ENCODE measurements at regions not wholly inside any gene's neighbourhood (a gene's known extent, or its start where the extent isn't known, plus 50 kb on each side); places are given as distances from the start of the nearest gene placed in this dataset.

DNA sequence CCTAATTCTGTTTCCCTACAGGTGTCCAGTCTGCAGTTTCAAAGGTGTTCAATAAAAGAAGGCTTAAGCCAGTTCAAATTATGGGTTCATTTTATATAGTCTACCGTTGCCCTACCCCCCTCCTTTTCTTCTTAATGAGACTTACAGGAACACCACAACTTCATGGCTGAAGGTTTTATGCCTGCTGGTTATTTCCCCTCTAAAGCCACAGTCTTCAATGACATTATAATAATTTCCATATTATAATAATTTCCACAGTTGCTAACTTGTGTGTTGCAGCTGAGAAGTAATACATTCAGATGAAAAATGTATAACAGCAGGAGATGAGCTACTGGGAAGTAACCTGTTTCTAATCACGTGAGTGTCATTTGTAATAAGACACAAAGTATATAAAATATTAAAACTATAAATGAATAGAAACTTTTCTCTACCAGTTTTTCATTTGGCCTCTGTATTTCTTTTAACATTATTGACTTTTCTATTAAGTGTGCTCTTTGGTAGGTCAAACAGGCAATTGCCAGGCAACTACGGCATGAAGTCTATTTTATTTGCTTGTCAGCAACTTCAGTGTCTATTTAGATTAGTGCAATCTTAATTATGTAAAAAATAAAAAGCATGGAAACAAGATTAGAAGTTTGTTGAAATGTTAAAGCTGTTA, 120.5 kb upstream of the HMHB1 start:
- no peak for DNase-seq

DNA sequence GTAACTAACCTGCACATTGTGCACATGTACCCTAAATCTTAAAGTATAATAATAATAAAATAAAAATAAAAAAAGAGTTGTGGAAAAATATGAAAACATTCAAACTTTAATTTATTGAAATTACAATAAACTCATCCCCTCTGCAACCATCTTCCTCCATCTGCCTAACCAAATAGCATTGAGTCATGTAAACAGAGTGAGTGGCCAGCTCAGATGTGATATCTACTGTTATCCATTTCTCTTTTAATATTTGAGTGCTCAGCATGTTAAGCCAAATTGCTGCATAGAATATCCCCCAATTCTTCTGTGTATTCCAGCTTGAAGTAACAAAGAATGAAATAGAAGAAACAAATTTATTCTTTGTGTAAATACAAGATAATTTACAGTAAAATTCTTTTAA, 124.4 kb upstream of the HMHB1 start:
- no peak for DNase-seq

DNA sequence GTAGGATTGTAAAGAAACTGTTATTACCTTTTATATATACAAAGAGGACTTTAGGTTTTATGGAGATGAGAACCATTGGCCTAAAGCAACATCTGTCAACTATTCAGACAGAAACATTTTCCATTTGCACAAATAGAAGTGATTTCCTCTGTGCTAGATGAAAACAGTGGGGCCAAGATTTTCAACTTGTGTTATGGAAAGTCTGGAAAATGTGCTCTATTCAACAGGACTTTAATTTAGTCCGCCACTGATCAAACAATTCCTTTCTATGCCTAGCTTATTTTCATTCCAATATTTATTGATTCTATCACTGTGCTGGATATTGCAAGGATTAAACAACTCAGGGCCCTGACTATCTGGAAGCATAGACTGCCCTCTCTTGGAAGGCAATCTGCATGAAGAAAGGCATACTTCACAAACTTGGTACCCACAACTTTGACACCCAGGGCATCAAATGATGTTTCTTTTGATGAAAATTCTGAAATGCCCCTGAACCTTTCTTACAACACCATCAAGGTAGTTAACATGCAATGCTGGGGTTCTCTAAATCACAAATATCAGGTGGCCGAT, 126.6 kb upstream of the HMHB1 start:
- DNase-seq = no peak

DNA sequence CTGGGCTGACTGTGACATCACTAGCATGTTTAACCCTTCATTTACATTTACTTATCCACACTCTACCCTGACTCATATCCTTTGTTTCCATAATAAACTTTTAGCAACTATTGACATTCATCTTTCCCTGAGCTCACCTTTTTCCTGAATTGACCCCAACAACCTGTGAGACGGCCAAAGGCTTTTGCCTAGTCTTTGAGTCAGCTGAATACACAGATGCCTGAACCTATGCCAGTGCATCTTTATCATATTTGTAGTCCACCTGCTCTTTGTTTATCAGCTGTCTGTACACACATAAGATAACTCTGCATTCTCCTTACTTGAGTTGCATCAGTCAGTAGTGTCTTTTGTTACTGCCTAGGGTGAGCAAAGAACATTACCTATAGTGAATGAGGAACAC, 128.5 kb upstream of the HMHB1 start:
- no peak for DNase-seq

DNA sequence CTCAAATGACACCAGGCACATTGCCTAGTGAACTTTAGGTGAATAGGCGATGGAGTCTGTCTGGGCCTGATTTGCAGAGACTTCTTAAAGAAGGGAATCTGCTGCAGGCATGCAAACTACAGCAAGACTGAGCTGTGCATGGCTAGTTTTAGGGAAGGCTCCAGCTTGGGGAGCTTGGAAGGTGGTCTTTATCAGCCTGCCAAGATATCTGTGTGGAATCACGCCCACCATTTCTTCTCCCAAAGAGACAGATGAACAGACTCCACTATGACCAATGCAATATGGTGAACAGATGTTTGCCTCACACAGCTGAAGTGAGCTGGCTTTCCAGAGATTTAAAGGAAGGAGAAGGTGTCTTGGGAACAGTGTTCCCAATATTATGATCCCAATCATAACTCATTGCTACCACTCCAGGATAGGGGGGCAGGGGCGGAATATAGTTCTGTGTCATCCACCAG, 129.0 kb upstream of the HMHB1 start:
- DNase-seq = peak; percentile 75

DNA sequence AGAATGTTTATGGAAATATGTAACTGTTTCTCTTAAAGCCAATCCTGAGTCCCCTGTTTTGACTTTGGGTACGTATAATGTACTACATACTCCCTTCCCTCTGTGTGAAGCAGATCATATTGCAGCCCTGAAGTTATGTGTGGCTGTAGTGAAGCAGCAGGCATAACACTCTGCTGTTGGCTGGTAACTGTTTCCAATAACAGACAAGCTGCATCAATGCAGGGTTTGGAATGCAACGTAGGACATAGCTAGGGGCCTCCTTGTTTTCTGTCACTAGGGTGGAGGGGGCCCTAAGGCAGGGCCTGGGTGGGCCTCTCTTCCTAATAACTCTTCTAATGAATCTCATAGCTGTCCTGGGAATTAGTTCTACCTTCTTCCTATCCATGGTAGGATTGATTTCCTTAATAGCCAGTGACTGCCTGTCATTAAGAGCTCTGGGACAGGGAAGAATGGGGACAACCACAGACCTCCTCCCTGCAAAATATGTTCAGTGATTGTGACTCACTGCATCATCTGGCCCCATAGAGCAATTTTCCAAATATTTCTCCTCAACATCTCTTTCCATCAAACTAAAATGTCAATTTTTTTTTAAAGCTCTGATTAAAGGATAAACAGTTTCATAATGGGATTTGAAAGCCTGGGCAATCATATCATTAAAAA, 129.6 kb upstream of the HMHB1 start:
- peak; percentile 62 for DNase-seq

DNA sequence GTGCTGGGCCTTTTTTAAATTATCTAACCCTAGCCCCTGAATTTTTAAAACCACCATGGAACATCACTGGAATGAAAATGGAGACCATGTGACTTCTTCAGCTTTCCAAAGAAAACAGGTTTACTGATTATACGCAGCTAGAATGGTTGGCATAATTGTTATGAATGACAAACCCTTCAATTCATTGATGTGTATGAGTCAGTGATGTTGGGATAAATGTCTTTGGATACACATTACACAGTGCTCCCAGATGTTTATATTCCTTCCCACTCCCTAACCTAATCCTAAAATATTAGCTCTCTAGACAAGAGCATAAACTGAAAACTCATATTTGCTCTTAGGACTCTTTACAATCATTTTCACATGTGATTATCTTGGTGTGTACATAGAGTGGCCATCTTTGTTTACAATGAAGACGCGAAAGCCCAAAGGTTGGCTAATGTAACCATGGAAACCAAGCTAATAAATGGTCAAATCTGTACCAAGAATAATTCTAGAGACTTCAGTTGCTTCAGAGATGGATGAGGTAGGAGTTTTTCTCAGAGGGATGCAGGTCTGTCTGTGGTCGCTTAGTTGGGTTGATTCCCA, 131.2 kb upstream of the HMHB1 start:
- DNase-seq = no peak

DNA sequence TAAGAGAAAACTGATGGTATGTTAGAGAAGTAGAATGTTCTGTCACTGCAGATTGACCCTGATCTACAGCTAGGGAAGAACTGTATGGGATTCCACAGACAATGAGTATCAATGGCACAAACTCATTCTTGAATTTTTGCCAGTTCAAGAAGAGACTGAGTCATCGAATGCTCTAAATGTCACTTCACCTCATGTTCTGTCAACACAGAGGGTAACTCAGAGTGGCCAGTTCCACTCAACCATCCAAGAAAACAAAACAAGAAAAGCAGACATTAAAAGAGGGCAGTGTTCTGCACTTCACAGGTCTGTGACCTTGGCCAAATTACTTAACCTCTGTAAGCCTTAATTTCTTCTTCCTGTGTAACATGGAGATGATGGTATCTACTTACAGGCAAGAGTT, 132.2 kb upstream of the HMHB1 start:
- no peak for DNase-seq

DNA sequence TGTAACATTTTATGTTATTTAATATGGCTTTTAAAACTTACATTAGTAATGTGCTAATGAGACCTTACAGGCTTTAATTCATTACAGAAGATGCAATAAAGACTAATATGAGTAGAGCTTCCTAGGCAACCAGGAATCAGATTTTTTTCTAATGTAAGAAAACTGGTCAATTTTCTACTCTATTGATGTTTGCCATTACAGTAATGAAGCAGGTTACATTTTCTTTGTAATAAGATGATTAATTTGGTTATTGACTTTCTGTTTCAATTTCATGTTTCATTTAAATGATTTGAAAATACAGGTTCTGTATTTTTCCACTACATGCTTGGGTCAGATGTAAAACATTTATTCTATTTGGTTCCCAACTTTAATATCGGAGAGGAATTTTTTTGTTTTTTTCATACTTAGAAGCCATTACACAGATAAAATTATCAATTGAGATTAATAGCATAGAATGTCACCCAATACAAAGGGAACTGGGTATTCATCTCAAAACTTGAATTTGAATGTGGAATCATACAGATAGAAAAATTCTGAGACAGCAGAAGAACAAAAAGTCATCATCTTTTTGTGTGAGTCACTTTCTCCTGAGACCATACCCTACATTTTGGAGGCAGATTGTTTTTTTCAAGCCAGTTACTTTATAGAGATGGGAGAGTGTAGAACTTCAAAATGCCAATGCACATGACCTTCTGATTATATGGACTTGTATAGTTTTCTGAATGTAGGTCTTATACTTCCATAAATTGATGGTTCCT, 133.6 kb upstream of the HMHB1 start:
- DNase-seq = no peak

DNA sequence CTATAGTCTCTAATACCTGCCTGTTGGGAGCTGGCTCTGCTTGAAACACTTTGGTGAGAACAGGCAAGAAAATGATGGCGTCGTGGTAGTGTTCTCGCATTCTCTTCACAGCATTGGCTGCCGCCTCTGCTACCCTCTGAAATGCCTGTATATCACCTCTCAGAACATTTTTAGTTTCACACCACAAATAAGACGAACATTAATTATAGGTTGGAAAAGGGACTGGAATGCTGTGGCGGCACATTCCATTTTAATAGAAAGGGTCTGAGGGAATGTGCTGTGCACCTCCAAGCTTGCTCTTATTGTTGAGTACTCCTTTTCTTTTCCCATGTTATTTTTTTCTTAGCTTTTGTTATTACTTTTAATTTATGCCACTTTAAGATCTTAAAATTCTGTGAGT, 134.6 kb upstream of the HMHB1 start:
- no peak for DNase-seq

DNA sequence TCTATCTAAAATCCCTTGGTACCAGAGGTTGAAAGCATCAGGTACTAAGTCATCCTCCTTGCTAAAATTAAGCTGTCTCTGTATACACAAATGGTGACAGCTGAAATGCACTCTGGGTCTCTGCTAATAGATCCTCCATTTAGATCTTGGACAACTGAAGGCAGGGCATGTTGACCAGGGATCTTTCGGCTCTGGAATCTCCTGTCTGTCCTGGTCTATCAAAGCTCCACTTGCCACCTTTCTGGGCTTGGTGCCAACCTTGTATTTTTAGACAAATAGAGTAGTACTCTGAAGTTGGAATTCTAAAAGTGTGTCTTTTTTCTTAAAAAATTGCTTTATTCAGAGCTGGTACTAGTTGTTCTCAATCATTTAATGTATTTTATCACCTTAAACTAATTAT, 135.2 kb upstream of the HMHB1 start:
- no peak for DNase-seq

DNA sequence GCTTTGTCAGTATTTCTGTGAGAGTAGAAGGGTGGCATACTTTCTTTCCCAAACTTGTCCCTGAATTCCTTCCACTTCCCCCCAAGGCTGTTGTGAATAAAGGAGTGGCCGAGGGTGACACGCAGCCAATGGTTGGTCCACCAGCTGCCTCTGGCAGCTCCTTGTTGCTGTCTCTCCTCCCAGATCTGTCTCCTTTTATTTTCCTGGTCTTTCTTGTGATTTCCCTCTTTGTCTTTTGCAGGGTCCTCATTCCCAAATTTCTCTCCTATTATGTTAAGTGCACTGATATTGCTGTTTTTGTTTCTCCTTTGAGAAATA, 137.5 kb upstream of the HMHB1 start:
- DNase-seq = no peak

DNA sequence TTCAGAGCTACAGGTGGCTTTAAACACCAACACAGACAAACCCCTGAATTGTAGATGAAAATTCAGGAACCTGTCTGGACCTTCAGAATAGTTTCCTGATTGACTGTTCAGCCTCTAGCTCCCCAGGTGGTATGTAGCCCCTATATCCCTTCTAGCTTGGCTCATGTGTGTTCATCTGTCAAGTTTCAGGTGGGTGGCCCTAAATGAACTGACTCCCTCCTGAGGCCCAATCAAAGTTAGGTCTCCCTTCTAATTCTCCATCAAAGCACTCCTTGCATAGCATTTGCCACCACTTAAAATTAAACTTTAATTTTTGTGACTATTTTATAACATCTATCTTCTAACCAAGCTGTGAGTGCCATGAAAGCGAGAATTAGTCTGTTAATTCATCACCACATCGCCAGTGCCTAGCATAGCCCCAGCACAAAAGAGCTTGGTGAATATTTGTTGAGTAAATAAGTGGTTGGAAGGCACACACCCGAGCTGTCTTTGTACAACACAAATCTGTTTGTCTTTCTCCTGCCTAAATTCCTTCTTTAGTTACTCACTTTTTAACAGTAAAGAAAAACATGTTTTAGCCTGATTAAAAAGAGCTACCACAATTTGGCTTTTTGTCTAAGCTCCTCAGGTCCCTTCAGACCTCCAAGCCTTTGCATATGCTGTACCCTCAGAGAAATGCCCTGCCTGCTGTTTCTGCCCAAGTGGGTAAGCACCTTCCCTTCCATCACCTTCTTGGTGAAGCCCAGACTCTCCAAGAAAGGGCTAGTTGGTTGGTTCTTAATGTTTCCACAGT, 138.1 kb upstream of the HMHB1 start:
- no peak for DNase-seq

DNA sequence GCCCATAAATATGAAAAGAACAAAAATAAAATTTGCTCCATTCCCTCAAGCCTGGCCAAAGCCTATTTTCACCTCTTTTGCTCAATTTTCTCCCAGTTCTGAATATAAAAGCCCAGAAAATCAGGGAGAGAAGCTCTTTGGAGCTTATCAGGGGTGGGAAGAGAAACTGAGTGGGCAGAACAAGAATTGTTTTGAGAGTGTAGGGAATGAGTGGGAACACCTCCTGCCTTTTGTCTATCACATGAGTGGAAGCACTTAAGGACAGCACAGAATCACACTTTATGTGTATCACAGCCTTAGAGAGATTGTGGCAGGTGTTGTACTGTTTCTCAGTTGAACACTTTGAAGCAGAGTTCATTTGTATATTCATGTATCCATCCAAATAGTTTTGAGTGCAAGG, 139.2 kb upstream of the HMHB1 start:
- DNase-seq = no peak

DNA sequence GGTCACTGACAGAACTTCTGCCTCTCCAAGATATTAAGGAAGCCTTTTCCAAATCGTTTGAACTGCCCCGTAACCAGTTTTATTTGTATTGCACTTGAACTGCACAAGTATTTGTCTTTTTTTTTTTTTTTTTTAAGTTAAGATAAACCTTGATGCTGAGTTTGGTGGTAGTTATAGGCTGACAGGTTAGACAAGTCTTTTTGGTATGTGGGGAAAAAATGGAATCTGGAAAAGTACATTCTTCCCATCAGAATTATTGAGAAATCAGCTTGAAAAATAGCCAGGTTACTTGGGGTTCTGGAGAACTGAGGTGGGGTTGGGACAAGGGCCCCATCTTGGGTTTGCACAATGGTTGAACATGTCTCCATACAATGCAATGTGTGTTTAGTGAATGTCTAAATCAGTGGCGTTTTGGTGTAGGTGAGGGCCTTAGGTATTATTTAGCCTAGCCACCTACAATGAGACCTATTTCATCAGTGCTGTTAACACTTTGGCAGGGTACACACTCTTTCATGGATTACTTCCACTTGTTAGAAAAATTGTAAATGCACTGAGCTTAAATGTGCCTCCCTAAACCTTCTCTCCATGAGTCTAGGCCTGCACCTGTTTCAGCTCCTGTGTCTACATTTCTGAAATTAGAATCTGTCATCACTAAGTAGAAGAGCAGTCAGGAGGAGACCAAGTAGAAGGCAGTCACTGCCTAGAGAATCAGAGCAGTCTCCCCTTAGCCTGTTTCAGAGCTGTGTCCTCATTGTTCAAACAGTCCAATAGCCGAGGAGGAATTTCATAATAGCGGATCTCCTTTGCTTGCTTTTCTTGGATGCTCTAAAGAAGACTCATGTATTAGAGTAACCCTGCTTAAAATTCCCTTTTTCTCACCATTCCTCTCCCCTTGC, 140.0 kb upstream of the HMHB1 start:
- DNase-seq = no peak

DNA sequence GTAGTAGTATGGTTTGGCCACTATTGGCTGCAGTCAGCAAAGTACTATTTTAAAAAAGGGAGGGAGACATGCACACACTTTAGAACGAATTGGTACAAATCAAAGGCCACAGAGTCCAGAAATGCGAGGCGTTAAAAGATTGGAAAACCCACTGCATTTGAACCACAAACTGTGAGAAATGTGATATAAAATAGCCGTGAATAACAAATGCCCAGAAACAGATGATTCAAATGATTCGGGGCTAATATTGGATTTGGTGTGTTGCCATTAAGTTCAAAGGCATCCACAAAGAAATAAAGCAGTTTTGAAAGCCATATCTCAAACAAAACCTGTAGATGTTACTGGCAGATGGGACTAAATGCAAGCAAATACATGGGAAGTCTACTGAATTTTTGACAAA, 140.9 kb upstream of the HMHB1 start:
- no peak for DNase-seq

DNA sequence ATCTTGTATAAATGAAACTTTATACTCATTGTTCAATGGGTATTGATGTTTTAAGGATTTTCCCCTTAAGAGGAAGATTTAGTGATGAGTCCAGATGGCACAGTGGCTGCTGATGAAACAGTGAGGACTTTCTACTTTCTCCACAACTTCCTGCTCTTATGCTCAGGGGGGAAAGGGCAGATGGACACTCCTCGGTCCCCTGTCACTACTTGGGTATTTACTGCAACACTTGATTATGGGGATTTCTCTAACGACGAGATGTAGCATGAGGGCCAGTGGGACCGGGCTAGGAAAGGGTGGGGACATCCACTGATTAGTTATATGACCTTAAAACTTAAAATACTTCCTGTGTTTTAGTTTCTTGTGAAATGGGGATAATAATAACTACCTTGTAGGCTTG, 146.1 kb upstream of the HMHB1 start:
- DNase-seq = no peak

DNA sequence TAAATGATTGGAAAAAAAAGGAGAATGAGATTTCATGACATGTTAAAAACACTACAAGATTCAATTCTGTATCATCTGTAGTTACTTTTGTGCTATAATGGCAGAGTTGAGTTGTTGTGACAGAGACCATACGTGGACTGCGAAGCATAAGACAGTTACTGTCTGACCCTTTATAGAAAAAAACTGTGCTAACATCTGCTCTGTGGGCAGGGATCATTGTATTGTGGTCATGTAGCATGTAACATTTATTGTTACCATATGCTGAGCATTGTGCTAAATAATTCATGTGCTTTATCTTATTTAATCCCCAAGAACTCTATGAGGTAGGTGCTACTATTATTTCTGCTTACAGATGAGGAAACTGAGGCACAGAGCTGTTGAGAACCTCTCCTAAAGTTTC, 147.3 kb upstream of the HMHB1 start:
- DNase-seq = no peak

DNA sequence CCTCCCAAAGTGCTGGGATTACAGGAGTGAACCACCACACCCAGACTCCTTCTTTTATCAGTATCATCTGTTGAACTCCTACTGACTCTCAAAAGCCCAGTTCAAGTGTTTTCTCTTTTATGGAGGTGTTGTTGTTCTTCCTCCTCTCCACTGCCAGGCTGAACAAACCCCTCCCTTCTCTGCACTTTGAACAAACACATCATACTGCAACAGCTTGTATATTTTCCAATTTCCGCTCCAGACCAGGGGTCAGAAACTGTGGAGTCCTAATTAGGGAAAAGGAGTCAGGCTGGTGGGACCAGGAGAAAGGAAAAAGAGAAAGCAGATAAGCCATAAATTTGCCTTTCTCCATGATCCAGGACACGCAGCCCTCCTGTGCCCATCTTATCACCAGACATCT, 148.1 kb upstream of the HMHB1 start:
- no peak for DNase-seq

DNA sequence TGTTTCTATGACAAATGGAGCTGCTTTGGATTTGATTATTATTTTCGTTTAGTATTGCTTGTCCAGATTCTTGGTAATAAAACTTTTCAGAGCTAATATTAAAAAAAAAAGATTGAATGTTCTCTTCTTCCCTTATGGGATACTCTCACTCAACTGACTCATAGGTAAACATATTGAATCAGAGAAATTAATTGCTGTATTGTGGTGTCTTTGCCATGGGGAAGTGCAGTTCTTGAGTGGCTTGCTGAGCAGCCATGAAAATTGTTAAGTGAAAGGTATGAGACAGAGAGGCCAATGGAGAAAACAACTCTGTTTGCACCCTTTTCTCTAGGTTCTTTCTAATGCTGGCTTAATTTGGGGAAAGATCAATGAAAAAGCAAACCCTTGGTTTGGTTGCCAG, 149.9 kb upstream of the HMHB1 start:
- no peak for DNase-seq

DNA sequence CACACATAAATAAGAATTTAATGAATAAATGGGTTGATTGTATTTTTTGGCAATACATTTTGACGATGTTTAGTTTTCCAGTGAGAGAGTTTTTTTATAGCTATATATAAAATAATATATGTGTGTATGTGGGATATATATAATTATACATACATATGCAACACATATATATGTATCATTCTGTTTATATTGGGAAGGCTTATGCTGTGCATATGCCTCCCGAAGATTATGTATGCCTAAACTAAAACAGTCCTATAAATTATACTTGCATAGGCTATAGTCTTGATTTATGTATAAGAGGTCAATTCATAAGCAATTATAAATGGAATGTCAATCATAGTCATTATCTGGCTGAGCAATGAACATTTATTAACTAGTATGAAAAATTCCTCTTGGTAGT, 151.3 kb upstream of the HMHB1 start:
- DNase-seq = no peak

All from left hindlimb (tissue), 1 donor.